Esophagus squamous epithelium (tissue), 4 donors: ENCODE measurements at regions not wholly inside any gene's neighbourhood (a gene's known extent, or its start where the extent isn't known, plus 50 kb on each side); places are given as distances from the start of the nearest gene placed in this dataset.

ENCODE experiments used
- POLR2A ChIP-seq, 4 donors: fragments of 450-650 bp; IDR thresholded peaks; one replicate each; pipeline ENCODE4 v1.6.1; 2017; ENCODE audit warnings: antibody characterized with exemption in 4 of 4, mild to moderate bottlenecking in 4 of 4, moderate library complexity in 3 of 4
- TF ChIP-seq, protein P1 (sequence below), 6 experiments: fragments of 450-650 bp in 4 of 6; fragments of 200-600 bp in 2 of 6; sonication (generic) in 2 of 6; IDR thresholded peaks; one replicate each; pipeline ENCODE4 v1.5.1; 2016 to 2019; ENCODE audit warnings: antibody characterized with exemption in 6 of 6, mild to moderate bottlenecking in 4 of 6, moderate library complexity in 4 of 6

DNA sequence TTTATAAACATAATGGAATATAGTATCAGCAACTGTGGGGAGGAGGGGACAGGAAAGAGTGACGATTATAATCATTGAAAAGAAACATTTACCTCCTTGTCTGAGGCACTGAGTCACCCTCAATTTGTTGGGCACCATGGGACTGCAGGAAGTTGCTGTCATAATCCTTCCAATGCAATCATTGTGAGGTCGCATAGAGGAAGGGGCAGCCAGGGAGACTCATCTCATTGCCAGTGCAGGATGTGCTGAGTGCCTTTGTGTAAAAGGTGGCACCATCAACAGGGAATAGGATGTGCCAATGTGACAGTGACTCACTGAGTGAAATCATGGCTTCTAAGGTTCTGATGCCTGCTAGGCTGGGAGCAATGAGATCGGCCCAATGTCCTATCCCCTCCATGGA, 300.4 kb upstream of the ADAMTS9 start:
- TF ChIP-seq, protein P1, sequence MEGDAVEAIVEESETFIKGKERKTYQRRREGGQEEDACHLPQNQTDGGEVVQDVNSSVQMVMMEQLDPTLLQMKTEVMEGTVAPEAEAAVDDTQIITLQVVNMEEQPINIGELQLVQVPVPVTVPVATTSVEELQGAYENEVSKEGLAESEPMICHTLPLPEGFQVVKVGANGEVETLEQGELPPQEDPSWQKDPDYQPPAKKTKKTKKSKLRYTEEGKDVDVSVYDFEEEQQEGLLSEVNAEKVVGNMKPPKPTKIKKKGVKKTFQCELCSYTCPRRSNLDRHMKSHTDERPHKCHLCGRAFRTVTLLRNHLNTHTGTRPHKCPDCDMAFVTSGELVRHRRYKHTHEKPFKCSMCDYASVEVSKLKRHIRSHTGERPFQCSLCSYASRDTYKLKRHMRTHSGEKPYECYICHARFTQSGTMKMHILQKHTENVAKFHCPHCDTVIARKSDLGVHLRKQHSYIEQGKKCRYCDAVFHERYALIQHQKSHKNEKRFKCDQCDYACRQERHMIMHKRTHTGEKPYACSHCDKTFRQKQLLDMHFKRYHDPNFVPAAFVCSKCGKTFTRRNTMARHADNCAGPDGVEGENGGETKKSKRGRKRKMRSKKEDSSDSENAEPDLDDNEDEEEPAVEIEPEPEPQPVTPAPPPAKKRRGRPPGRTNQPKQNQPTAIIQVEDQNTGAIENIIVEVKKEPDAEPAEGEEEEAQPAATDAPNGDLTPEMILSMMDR (IDR thresholded peaks at IDR 0.05): no peak
- no peak for TF ChIP-seq POLR2A (IDR thresholded peaks at IDR 0.05)
